GM18907 (cell line): ENCODE measurements at regions not wholly inside any gene's neighbourhood (a gene's known extent, or its start where the extent isn't known, plus 50 kb on each side); places are given as distances from the start of the nearest gene placed in this dataset.

ENCODE experiments used
- ATAC-seq: cut with Tn5 transposase; IDR thresholded peaks from one replicate; pipeline ENCODE4 v1.9.1; 2021; ENCODE audit warnings: mild to moderate bottlenecking, moderate library complexity; ENCODE audit not compliant: unreplicated experiment

GRCh38 chr10:28810057-28810870 is 132.9 kb downstream of the BAMBI start:
- no peak for ATAC-seq

GRCh38 chr10:28811639-28812349 is 134.5 kb downstream of the BAMBI start:
- ATAC-seq: no peak

GRCh38 chr10:28812384-28813372 is 135.4 kb downstream of the BAMBI start:
- no peak for ATAC-seq

DNA sequence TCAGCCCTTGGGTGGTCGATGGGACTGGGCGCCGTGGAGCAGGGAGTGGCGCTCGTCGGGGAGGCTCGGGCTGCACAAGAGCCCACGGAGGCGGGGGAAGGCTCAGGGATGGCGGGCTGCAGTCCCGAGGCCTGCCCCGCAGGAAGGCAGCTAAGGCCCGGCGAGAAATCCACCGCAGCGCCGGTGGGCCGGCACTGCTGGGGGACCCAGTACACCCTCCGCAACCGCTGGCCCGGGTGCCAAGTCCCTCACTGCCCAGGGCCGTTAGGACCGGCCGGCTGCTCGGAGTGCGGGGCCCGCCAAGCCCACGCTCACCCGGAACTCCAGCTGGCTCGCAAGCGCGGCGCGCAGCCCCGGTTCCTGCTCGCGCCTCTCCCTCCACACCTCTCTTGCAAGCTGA is 138.4 kb downstream of the BAMBI start:
- ATAC-seq: no peak

- no peak for ATAC-seq
These were observed 145.6 kb downstream of the BAMBI start for GRCh38 chr10:28822719-28823464.

DNA sequence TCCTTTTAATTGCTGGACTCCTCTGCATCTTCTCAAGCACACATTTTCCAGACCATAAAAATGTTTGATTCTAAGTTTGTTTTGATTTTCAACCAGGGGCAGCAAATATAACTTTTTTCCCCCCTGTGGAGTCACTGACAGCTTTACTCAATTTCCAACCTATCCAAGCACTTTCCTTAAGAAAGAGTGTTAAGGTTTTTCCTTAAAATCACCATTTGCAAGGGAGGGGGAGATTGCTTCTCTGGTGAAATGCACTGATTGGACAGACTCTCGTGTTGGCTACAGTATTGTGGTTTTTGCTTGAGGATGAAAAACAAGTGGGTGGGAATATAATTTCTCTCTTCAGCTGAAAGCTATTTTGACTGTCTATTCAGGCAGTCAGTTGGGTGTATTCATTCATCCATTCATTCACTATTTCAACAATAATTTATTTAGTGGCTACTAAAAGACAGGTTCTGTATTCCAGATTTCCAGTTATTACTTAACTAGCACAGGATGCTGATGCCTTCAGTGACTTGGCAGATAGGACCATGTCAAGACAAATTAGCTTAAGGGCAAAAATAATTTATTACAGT is 146.3 kb downstream of the BAMBI start:
- ATAC-seq: no peak

GRCh38 chr10:28833313-28833712 is 156.0 kb downstream of the BAMBI start:
- ATAC-seq: no peak

DNA sequence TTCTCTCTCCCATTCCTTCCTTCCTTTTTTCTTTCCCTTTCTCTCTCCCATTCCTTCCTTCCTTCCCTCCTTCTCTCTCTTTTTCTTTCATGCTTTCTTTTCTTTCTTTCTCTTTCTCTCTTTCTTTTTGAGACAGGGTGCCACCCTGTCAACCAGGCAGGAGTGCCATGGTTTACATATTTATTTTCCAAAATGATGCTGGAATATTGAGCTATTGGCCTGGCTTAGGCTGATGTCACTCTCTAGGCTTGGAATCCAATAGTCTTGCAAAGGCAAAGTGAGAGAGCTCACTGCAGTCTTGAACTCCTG is 159.1 kb downstream of the BAMBI start:
- ATAC-seq: no peak

GRCh38 chr10:28837613-28838390 is 160.5 kb downstream of the BAMBI start:
- no peak for ATAC-seq

- no peak for ATAC-seq
These were observed 161.6 kb downstream of the BAMBI start for GRCh38 chr10:28838908-28839307.

GRCh38 chr10:28839600-28840007 is 162.3 kb downstream of the BAMBI start:
- no peak for ATAC-seq

GRCh38 chr10:28840202-28840601 is 162.9 kb downstream of the BAMBI start:
- ATAC-seq: no peak

- no peak for ATAC-seq
These were observed 163.7 kb downstream of the BAMBI start for GRCh38 chr10:28840971-28841370.

- no peak for ATAC-seq
These were observed 164.3 kb downstream of the BAMBI start for GRCh38 chr10:28841625-28842024.

- ATAC-seq: no peak
These were observed 165.0 kb downstream of the BAMBI start for GRCh38 chr10:28842321-28842720.

GRCh38 chr10:28845009-28845682 is 167.8 kb downstream of the BAMBI start:
- ATAC-seq: no peak

DNA sequence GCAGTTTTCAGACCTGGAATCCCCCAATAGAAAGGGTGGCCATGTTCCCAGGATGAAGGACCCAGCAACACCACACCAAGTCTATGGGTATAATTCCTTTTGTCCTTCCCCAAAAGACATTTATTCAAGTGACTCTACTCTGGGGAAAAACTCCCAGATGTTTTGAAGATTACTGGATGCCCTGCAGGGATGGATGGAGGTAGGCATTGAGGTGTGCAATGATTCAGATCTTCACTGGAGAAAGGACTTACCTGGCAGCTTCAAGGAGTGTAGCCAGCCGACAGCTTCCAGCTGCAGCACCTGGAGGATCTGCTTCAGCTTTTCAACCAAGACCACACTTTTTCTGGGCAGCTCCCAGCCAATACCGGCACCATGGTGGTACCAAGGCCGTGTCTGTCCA is 172.0 kb downstream of the BAMBI start:
- no peak for ATAC-seq

DNA sequence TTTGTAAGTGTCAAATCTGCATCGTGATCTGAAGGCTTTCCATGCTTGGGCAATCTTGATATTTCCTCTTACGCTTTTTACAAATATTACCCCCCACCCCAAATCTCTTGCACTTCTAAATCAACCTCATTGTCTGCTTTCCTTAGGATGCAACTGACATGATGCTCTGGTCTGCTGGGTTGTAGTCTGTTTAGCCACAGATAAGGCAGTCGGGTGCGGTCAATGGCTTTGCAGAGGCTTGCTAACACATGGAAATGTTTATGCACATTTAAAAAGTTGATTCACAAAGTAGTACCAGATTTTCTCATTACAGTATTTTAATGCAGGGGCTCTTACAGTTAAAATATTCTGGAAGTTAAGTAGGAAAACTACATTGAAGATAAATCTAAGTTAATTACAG is 172.5 kb downstream of the BAMBI start:
- no peak for ATAC-seq

- no peak for ATAC-seq
These were observed 173.5 kb downstream of the BAMBI start for GRCh38 chr10:28850784-28851183.
